K562 (cell line): ENCODE measurements at regions not wholly inside any gene's neighbourhood (a gene's known extent, or its start where the extent isn't known, plus 50 kb on each side); places are given as distances from the start of the nearest gene placed in this dataset.

Source experiments
- ATF3 ChIP-seq, 2 experiments: fragments of 450-650 bp in 1 of 2; sonication (generic) in 1 of 2; formaldehyde crosslinking in 1 of 2; IDR thresholded peaks in 1 of 2; conservative IDR thresholded peaks in 1 of 2; 2 replicates each; pipeline versions ENCODE4 v1.6.1 to v1.8.1; 2016 to 2023; ENCODE audit warnings: mild to moderate bottlenecking in 2 of 2, moderate library complexity in 2 of 2, inconsistent platforms in 1 of 2, missing genetic modification reagents in 1 of 2
- BDP1 ChIP-seq: IDR thresholded peaks from 3 replicates; pipeline ENCODE4 v1.6.1; 2011; ENCODE audit not compliant: insufficient read length, insufficient read depth
- CBFB ChIP-seq: sonication (generic); formaldehyde crosslinking; IDR thresholded peaks from 2 replicates; pipeline ENCODE4 v1.4.0; 2020; ENCODE audit warnings: mild to moderate bottlenecking, missing genetic modification reagents
- DDX20 ChIP-seq: fragments of 450-650 bp; IDR thresholded peaks from 2 replicates; pipeline ENCODE4 v1.6.1; 2016; ENCODE audit warnings: missing genetic modification characterization, low read depth, mild to moderate bottlenecking, missing compliant biosample characterization, moderate library complexity
- EHMT2 ChIP-seq: fragments of 450-650 bp; IDR thresholded peaks from 2 replicates; pipeline ENCODE4 v1.6.1; 2018; ENCODE audit warnings: antibody characterized with exemption
- FUS ChIP-seq: fragments of 200-400 bp; formaldehyde crosslinking; optimal IDR thresholded peaks from 2 replicates; pipeline ENCODE3; 2017; ENCODE audit warnings: low read depth, low read length
- HMG20B ChIP-seq: fragments of 250-450 bp; sonication (Bioruptor Pico); IDR thresholded peaks from 2 replicates; pipeline ENCODE4 v1.5.0; 2021; ENCODE audit warnings: mild to moderate bottlenecking
- HNRNPLL ChIP-seq: fragments of 200-400 bp; formaldehyde crosslinking; IDR thresholded peaks from 2 replicates; pipeline ENCODE4 v1.6.1; 2017; ENCODE audit warnings: low read length, low read depth, mild to moderate bottlenecking; ENCODE audit not compliant: poor library complexity, severe bottlenecking
- L3MBTL2 ChIP-seq: fragments of 450-650 bp; IDR thresholded peaks from 2 replicates; pipeline ENCODE4 v1.6.1; 2016; ENCODE audit warnings: mild to moderate bottlenecking, moderate library complexity
- MECOM ChIP-seq: fragments of 250-450 bp; sonication (Bioruptor Pico); IDR thresholded peaks from 2 replicates; pipeline ENCODE4 v1.8.0; 2022; ENCODE audit warnings: inconsistent platforms
- MTA1 ChIP-seq: fragments of 450-650 bp; IDR thresholded peaks from 2 replicates; pipeline ENCODE4 v1.6.1; 2017; ENCODE audit warnings: borderline replicate concordance
- PHF8 ChIP-seq: fragments of 200-600 bp; sonication (generic); IDR thresholded peaks from 2 replicates; pipeline ENCODE4 v1.6.1; 2012; ENCODE audit warnings: mixed run types, mild to moderate bottlenecking, inconsistent platforms, low read length, moderate library complexity, borderline replicate concordance
- SIRT6 ChIP-seq: IDR thresholded peaks from one replicate; pipeline ENCODE4 v1.6.1; 2012; ENCODE audit warnings: low read depth, mild to moderate bottlenecking, control low read depth, inconsistent platforms, low read length, moderate library complexity
- ZFP36 ChIP-seq: fragments of 150-350 bp; IDR thresholded peaks from 2 replicates; pipeline ENCODE4 v1.6.1; 2018; ENCODE audit warnings: low read length, low read depth; ENCODE audit not compliant: partially characterized antibody
- ZNF3 ChIP-seq: fragments of 250-450 bp; sonication (Bioruptor Pico); IDR thresholded peaks from 2 replicates; pipeline ENCODE4 v1.5.0; 2021; ENCODE audit warnings: mild to moderate bottlenecking, moderate library complexity
- ZNF311 ChIP-seq: fragments of 250-450 bp; sonication (Bioruptor Pico); IDR thresholded peaks from 2 replicates; pipeline ENCODE4 v1.4.0; 2020; ENCODE audit warnings: mild to moderate bottlenecking, moderate library complexity
- TF ChIP-seq, protein P1 (sequence below): fragments of 200-800 bp; sonication (Bioruptor generic); IDR thresholded peaks from 2 replicates; pipeline ENCODE4 v1.6.1; 2017; ENCODE audit warnings: missing genetic modification characterization, missing compliant biosample characterization
- TF ChIP-seq, protein P2 (sequence below), 2 experiments: fragments of 450-650 bp; IDR thresholded peaks; 2 replicates each; pipeline ENCODE4 v1.6.1; 2016; ENCODE audit warnings: mild to moderate bottlenecking in 2 of 2, borderline replicate concordance in 1 of 2, low read depth in 1 of 2, moderate library complexity in 1 of 2

- TF ChIP-seq ZNF311 (CRISPR knock-in tag) (no peak), BDP1 (peak; percentile 92), L3MBTL2 (no peak; the same call in 1 of the 2 replicates), HMG20B (CRISPR knock-in tag) (no peak), ZNF3 (CRISPR knock-in tag) (no peak), MECOM (CRISPR knock-in tag) (peak; percentile 84), MTA1 (peak; percentile 65), FUS (no peak), CBFB (CRISPR knock-in tag) (no peak), EHMT2 (no peak), PHF8 (no peak), DDX20 (tag) (no peak), ATF3 (IDR thresholded peaks at IDR 0.05) (peak; percentile 48), ATF3 (CRISPR knock-in tag; conservative IDR thresholded peaks at IDR 0.05) (peak; percentile 70; the same call in 1 of the 2 replicates), SIRT6 (no peak), HNRNPLL (no peak), ZFP36 (no peak)
- TF ChIP-seq, protein P1, sequence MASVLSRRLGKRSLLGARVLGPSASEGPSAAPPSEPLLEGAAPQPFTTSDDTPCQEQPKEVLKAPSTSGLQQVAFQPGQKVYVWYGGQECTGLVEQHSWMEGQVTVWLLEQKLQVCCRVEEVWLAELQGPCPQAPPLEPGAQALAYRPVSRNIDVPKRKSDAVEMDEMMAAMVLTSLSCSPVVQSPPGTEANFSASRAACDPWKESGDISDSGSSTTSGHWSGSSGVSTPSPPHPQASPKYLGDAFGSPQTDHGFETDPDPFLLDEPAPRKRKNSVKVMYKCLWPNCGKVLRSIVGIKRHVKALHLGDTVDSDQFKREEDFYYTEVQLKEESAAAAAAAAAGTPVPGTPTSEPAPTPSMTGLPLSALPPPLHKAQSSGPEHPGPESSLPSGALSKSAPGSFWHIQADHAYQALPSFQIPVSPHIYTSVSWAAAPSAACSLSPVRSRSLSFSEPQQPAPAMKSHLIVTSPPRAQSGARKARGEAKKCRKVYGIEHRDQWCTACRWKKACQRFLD = no peak
- TF ChIP-seq, protein P2, sequence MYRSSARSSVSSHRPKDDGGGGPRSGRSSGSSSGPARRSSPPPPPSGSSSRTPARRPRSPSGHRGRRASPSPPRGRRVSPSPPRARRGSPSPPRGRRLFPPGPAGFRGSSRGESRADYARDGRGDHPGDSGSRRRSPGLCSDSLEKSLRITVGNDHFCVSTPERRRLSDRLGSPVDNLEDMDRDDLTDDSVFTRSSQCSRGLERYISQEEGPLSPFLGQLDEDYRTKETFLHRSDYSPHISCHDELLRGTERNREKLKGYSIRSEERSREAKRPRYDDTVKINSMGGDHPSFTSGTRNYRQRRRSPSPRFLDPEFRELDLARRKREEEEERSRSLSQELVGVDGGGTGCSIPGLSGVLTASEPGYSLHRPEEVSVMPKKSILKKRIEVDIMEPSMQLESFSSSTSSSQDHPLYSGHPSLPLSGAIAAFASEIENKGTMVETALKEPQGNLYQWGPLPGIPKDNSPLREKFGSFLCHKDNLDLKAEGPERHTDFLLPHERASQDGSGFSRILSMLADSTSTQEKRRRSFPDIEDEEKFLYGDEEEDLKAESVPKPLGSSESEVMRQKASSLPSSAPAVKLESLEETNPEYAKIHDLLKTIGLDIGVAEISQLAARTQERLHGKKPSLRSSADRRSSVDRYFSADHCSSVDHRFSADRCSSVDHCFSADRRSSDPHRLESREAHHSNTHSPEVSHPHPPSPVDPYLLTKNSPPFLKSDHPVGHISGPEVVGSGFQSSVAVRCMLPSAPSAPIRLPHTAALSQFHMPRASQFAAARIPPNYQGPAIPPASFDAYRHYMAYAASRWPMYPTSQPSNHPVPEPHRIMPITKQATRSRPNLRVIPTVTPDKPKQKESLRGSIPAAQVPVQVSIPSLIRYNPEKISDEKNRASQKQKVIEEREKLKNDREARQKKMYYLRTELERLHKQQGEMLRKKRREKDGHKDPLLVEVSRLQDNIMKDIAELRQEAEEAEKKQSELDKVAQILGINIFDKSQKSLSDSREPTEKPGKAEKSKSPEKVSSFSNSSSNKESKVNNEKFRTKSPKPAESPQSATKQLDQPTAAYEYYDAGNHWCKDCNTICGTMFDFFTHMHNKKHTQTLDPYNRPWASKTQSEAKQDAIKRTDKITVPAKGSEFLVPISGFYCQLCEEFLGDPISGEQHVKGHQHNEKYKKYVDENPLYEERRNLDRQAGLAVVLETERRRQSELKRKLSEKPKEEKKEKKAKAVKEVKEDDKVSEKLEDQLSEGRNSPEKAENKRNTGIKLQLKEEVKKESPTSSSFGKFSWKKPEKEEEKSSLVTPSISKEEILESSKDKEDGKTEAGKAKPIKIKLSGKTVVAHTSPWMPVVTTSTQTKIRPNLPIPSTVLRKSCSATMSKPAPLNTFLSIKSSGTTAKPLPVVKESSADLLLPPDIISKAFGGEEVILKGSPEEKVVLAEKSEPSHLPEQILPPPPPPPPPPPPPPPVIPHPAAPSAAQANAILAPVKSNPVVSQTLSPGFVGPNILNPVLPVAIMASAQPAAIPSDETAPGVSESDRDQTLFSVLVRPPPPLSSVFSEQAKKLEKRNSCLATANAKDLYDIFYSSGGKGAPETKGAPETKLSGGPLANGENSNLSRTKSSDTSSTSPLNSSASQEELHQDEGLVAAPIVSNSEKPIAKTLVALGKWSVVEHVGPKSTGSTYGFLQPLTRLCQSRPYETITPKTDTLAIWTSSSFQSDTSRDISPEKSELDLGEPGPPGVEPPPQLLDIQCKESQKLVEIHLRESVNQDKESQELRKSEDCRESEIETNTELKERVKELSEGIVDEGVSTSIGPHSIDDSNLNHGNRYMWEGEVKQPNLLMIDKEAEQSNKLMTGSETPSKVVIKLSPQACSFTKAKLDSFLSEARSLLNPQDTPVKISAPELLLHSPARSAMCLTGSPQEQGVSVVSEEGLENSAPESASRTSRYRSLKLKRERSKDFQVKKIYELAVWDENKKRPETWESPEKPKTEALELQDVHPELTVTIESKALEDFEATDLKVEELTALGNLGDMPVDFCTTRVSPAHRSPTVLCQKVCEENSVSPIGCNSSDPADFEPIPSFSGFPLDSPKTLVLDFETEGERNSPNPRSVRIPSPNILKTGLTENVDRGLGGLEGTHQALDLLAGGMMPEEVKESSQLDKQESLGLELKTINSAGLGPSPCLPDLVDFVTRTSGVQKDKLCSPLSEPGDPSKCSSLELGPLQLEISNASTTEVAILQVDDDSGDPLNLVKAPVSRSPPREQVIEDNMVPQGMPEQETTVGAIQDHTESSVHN (IDR thresholded peaks at IDR 0.05; ENCODE audit: borderline replicate concordance in 1 of 2, low read depth in 1 of 2) = no peak
These were observed 116.3 kb downstream of the OR2B2 start (continued) for GRCh38 chr6:27795697-27796494.
